IPS-11a (cell line): ENCODE measurements at regions not wholly inside any gene's neighbourhood (a gene's known extent, or its start where the extent isn't known, plus 50 kb on each side); places are given as distances from the start of the nearest gene placed in this dataset.

Experiments used
- H3K4me3 ChIP-seq: one replicate; pipeline ENCODE4 v1.5.1; 2013; ENCODE audit warnings: low read depth, low read length, control low read depth

- no peak overlapping the region for H3K4me3 ChIP-seq
These were observed 101.5 kb downstream of the KCTD15 start for GRCh38 chr19:33898062-33898677.

GRCh38 chr19:33900817-33901216, 104.1 kb downstream of the KCTD15 start:
- no peak overlapping the region for H3K4me3 ChIP-seq

- H3K4me3 ChIP-seq: no peak overlapping the region
These were observed 105.7 kb downstream of the KCTD15 start for GRCh38 chr19:33902395-33902794.

- no peak overlapping the region for H3K4me3 ChIP-seq
These were observed 106.3 kb downstream of the KCTD15 start for GRCh38 chr19:33902802-33903488.

- no peak overlapping the region for H3K4me3 ChIP-seq
These were observed 106.8 kb downstream of the KCTD15 start for GRCh38 chr19:33903489-33903850.

GRCh38 chr19:33904681-33905080, 108.0 kb downstream of the KCTD15 start:
- H3K4me3 ChIP-seq: no peak overlapping the region

- H3K4me3 ChIP-seq: peak overlapping the region; percentile 33
These were observed 108.8 kb downstream of the KCTD15 start for GRCh38 chr19:33905473-33905936.

GRCh38 chr19:33905937-33906577, 109.4 kb downstream of the KCTD15 start:
- peak overlapping the region; percentile 60 for H3K4me3 ChIP-seq

GRCh38 chr19:33906578-33907335, 110.1 kb downstream of the KCTD15 start:
- peak overlapping the region; percentile 60 for H3K4me3 ChIP-seq

- no peak overlapping the region for H3K4me3 ChIP-seq
These were observed 114.3 kb downstream of the KCTD15 start for GRCh38 chr19:33910922-33911321.

- H3K4me3 ChIP-seq: no peak overlapping the region
These were observed 117.9 kb downstream of the KCTD15 start for GRCh38 chr19:33914599-33914998.

GRCh38 chr19:33916792-33917191, 120.1 kb downstream of the KCTD15 start:
- H3K4me3 ChIP-seq: no peak overlapping the region

- H3K4me3 ChIP-seq: no peak overlapping the region
These were observed 122.6 kb downstream of the KCTD15 start for GRCh38 chr19:33919291-33919690.

- H3K4me3 ChIP-seq: no peak overlapping the region
These were observed 124.5 kb downstream of the KCTD15 start for GRCh38 chr19:33921165-33921564.

- no peak overlapping the region for H3K4me3 ChIP-seq
These were observed 129.6 kb downstream of the KCTD15 start for GRCh38 chr19:33926306-33926705.

GRCh38 chr19:33927789-33928457, 131.3 kb downstream of the KCTD15 start:
- no peak overlapping the region for H3K4me3 ChIP-seq

GRCh38 chr19:33928458-33928950, 131.8 kb downstream of the KCTD15 start:
- H3K4me3 ChIP-seq: no peak overlapping the region

- H3K4me3 ChIP-seq: no peak overlapping the region
These were observed 137.3 kb downstream of the KCTD15 start for GRCh38 chr19:33933931-33934330.

GRCh38 chr19:33938821-33939220, 142.2 kb downstream of the KCTD15 start:
- H3K4me3 ChIP-seq: no peak overlapping the region

GRCh38 chr19:33941133-33941532, 144.5 kb downstream of the KCTD15 start:
- no peak overlapping the region for H3K4me3 ChIP-seq
